ENCODE measurements at regions not wholly inside any gene's neighbourhood (a gene's known extent, or its start where the extent isn't known, plus 50 kb on each side); places are given as distances from the start of the nearest gene placed in this dataset.

- Histone ChIP-seq H3K9ac (ENCODE audit: low read depth in 2 of 2, low read length in 2 of 2) (no peak overlapping the region), H3K4me1 (no peaks in the 10 kb centered on the region), H3K4me3 (no peak overlapping the region), H3K36me3 (no peaks in the 10 kb centered on the region), H3K27ac (no peak overlapping the region), H3K9me3 (no peaks in the 10 kb centered on the region), H3K27me3 (no peaks in the 10 kb centered on the region)
- no peak for TF ChIP-seq CTCF (IDR thresholded peaks at IDR 0.05)
- no peak for DNase-seq
- intact Hi-C loops (cut with DNase I): no loop called here
These were observed 209.7 kb downstream of the CAAP1 start for GRCh38 chr9:26682796-26683496.

- Histone ChIP-seq H3K27ac (no peak overlapping the region), H3K9ac (ENCODE audit: low read depth in 2 of 2, low read length in 2 of 2) (no peak overlapping the region), H3K9me3 (no peaks in the 10 kb centered on the region), H3K27me3 (no peaks in the 10 kb centered on the region), H3K4me3 (no peak overlapping the region), H3K4me1 (no peaks in the 10 kb centered on the region), H3K36me3 (no peaks in the 10 kb centered on the region)
- intact Hi-C loops (cut with DNase I): no loop called here
- no peak for TF ChIP-seq CTCF (IDR thresholded peaks at IDR 0.05)
- DNase-seq: no peak
These were observed 210.6 kb downstream of the CAAP1 start for GRCh38 chr9:26682041-26682440.

- DNase-seq: no peak
- H3K4me1 ChIP-seq: no peaks in the 10 kb centered on the region
These were observed 214.5 kb downstream of the CAAP1 start for GRCh38 chr9:26677965-26678706.

GRCh38 chr9:26675035-26675434 is 217.6 kb downstream of the CAAP1 start:
- no peak overlapping the region for H3K4me3 ChIP-seq
- no peaks in the 10 kb centered on the region for H3K36me3 ChIP-seq
- no peak for TF ChIP-seq CTCF (IDR thresholded peaks at IDR 0.05)
- H3K27me3 ChIP-seq: no peaks in the 10 kb centered on the region
- no peak overlapping the region for H3K9ac ChIP-seq (ENCODE audit: low read depth in 2 of 2, low read length in 2 of 2)
- H3K4me1 ChIP-seq: no peaks in the 10 kb centered on the region
- DNase-seq: no peak
- no peak overlapping the region for H3K27ac ChIP-seq
- no peaks in the 10 kb centered on the region for H3K9me3 ChIP-seq
- intact Hi-C loops (cut with DNase I): no loop called here

More at GRCh38 chr9:26677965-26678706, 214.5 kb downstream of the CAAP1 start:
- no peaks in the 10 kb centered on the region for H3K36me3 ChIP-seq
- no peak overlapping the region for H3K27ac ChIP-seq
- no peak for TF ChIP-seq CTCF (IDR thresholded peaks at IDR 0.05)
- no peak overlapping the region for H3K9ac ChIP-seq (ENCODE audit: low read depth in 2 of 2, low read length in 2 of 2)
- no peaks in the 10 kb centered on the region for H3K9me3 ChIP-seq
- intact Hi-C loops (cut with DNase I): no loop called here
- no peak overlapping the region for H3K4me3 ChIP-seq
- H3K27me3 ChIP-seq: no peaks in the 10 kb centered on the region

GRCh38 chr9:26673261-26673660 is 219.3 kb downstream of the CAAP1 start:
- no peak overlapping the region for H3K27ac ChIP-seq
- no peak for TF ChIP-seq CTCF (IDR thresholded peaks at IDR 0.05)
- no peak overlapping the region for H3K9ac ChIP-seq (ENCODE audit: low read depth in 2 of 2, low read length in 2 of 2)
- H3K36me3 ChIP-seq: no peaks in the 10 kb centered on the region
- no peak overlapping the region for H3K4me3 ChIP-seq
- no peak for DNase-seq
- no peaks in the 10 kb centered on the region for H3K27me3 ChIP-seq
- intact Hi-C loops (cut with DNase I): no loop called here
- H3K4me1 ChIP-seq: no peaks in the 10 kb centered on the region
- H3K9me3 ChIP-seq: no peaks in the 10 kb centered on the region
